ENCODE measurements at regions not wholly inside any gene's neighbourhood (a gene's known extent, or its start where the extent isn't known, plus 50 kb on each side); places are given as distances from the start of the nearest gene placed in this dataset.

DNA sequence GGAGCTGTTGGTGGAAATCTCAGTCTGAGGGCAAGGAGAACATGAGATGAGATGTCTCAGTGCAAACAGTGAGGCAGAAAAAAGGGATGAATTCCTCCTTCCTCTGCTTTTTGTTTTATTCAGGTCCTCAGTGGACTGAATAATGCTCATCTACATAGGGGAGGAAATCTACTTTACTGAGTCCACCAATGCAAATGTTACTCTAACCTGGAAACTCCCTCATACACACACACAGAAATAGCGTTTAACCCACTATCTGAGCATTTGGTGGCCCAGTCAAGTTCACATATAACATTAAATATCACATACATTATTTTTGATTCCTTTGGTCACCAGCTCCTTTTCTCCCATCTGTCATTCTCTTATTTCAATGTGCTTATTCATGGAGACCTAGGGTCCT, 418.8 kb downstream of the TMEM135 start:
- no peak overlapping the region for H2AFZ ChIP-seq (ENCODE audit: low read depth, low read length)
- H4K20me1 ChIP-seq (ENCODE audit: insufficient read depth): no peaks in the 10 kb centered on the region
- no peak overlapping the region for H3K4me2 ChIP-seq (ENCODE audit: low read length)
- H3K9ac ChIP-seq (ENCODE audit: low read length): no peak overlapping the region
- no peaks in the 10 kb centered on the region for H3K79me2 ChIP-seq (replicated peaks; ENCODE audit: insufficient read depth, low read length)
- H3F3A ChIP-seq (ENCODE audit: insufficient read depth, low read length, poor library complexity, severe bottlenecking): no peaks in the 10 kb centered on the region
- no peak overlapping the region for H3K27ac ChIP-seq (ENCODE audit: low read length)
- no peak for TF ChIP-seq TAF1 (IDR thresholded peaks at IDR 0.05; ENCODE audit: low read depth)
- H3K9me3 ChIP-seq (ENCODE audit: low read length): no peaks in the 10 kb centered on the region
- H3K27me3 ChIP-seq (ENCODE audit: insufficient read depth, low read depth, low read length): no peaks in the 10 kb centered on the region
- no peaks in the 10 kb centered on the region for H3K9me2 ChIP-seq (ENCODE audit: insufficient read depth, low read length)
- no peaks in the 10 kb centered on the region for H3K36me3 ChIP-seq (ENCODE audit: insufficient read depth, low read length)
- no peak overlapping the region for H3K4me3 ChIP-seq (ENCODE audit: low read length)

DNA sequence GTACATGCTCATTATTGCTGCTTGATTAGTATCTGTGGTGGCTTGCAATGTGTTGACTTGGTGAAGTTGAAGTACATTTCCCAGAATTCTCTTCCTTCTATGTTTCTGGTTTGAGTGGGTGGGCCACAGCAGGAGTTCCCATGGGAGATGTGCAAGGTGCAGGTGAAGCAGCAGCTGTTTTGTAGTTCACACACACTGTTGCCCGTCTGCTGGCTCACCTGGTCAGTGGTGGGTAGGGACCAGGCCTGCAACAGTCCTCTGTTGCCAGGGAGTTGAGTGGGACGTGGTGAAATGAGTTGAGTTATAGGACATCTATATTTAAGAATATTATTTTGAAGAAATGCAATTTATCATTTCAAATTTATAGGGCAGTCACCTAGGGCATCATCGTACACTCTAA, 417.4 kb downstream of the TMEM135 start:
- no peak for TF ChIP-seq TAF1 (IDR thresholded peaks at IDR 0.05; ENCODE audit: low read depth)
- no peak for TF ChIP-seq EP300 (conservative IDR thresholded peaks at IDR 0.05; ENCODE audit: poor library complexity, severe bottlenecking)
- no peak for TF ChIP-seq EZH2 (IDR thresholded peaks at IDR 0.05; ENCODE audit: borderline replicate concordance, insufficient read depth, low read length, poor library complexity, severe bottlenecking)
- TF ChIP-seq RAD21 (conservative IDR thresholded peaks at IDR 0.05): no peak
- no peak for TF ChIP-seq REST (IDR thresholded peaks at IDR 0.05; ENCODE audit: borderline replicate concordance)
- TF ChIP-seq MXI1 (conservative IDR thresholded peaks at IDR 0.05; ENCODE audit: poor library complexity, severe bottlenecking): no peak
- TF ChIP-seq, protein P1, sequence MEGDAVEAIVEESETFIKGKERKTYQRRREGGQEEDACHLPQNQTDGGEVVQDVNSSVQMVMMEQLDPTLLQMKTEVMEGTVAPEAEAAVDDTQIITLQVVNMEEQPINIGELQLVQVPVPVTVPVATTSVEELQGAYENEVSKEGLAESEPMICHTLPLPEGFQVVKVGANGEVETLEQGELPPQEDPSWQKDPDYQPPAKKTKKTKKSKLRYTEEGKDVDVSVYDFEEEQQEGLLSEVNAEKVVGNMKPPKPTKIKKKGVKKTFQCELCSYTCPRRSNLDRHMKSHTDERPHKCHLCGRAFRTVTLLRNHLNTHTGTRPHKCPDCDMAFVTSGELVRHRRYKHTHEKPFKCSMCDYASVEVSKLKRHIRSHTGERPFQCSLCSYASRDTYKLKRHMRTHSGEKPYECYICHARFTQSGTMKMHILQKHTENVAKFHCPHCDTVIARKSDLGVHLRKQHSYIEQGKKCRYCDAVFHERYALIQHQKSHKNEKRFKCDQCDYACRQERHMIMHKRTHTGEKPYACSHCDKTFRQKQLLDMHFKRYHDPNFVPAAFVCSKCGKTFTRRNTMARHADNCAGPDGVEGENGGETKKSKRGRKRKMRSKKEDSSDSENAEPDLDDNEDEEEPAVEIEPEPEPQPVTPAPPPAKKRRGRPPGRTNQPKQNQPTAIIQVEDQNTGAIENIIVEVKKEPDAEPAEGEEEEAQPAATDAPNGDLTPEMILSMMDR (IDR thresholded peaks at IDR 0.05; ENCODE audit: poor library complexity, severe bottlenecking): no peak
- TF ChIP-seq POLR2AphosphoS5 (IDR thresholded peaks at IDR 0.05): no peak
- TF ChIP-seq SMC3 (conservative IDR thresholded peaks at IDR 0.05; ENCODE audit: poor library complexity): no peak
- H3K9me2 ChIP-seq (ENCODE audit: insufficient read depth, low read length): no peaks in the 10 kb centered on the region
- H3K27me3 ChIP-seq (ENCODE audit: insufficient read depth, low read depth, low read length): no peaks in the 10 kb centered on the region
- H3K36me3 ChIP-seq (ENCODE audit: insufficient read depth, low read length): no peaks in the 10 kb centered on the region
- H3K27ac ChIP-seq (ENCODE audit: low read length): no peak overlapping the region
- no peaks in the 10 kb centered on the region for H3F3A ChIP-seq (ENCODE audit: insufficient read depth, low read length, poor library complexity, severe bottlenecking)
- H3K9ac ChIP-seq (ENCODE audit: low read length): no peak overlapping the region
- no peak overlapping the region for H3K4me2 ChIP-seq (ENCODE audit: low read length)
- no peaks in the 10 kb centered on the region for H3K79me2 ChIP-seq (replicated peaks; ENCODE audit: insufficient read depth, low read length)
- H2AFZ ChIP-seq (ENCODE audit: low read depth, low read length): no peak overlapping the region
- H3K4me3 ChIP-seq (ENCODE audit: low read length): no peak overlapping the region
- no peaks in the 10 kb centered on the region for H4K20me1 ChIP-seq (ENCODE audit: insufficient read depth)
- H3K9me3 ChIP-seq (ENCODE audit: low read length): no peaks in the 10 kb centered on the region

- Histone ChIP-seq H4K20me1 (ENCODE audit: insufficient read depth) (no peaks in the 10 kb centered on the region), H3K36me3 (ENCODE audit: insufficient read depth, low read length) (no peaks in the 10 kb centered on the region), H3F3A (ENCODE audit: insufficient read depth, low read length, poor library complexity, severe bottlenecking) (no peaks in the 10 kb centered on the region), H3K9me2 (ENCODE audit: insufficient read depth, low read length) (no peaks in the 10 kb centered on the region), H3K27me3 (ENCODE audit: insufficient read depth, low read depth, low read length) (no peaks in the 10 kb centered on the region), H3K4me3 (ENCODE audit: low read length) (no peak overlapping the region), H3K4me2 (ENCODE audit: low read length) (no peak overlapping the region), H3K9ac (ENCODE audit: low read length) (no peak overlapping the region), H3K79me2 (replicated peaks; ENCODE audit: insufficient read depth, low read length) (no peaks in the 10 kb centered on the region), H3K9me3 (ENCODE audit: low read length) (no peaks in the 10 kb centered on the region), H3K27ac (ENCODE audit: low read length) (no peak overlapping the region), H2AFZ (ENCODE audit: low read depth, low read length) (no peak overlapping the region)
- TF ChIP-seq EP300 (conservative IDR thresholded peaks at IDR 0.05; ENCODE audit: poor library complexity, severe bottlenecking) (no peak), REST (IDR thresholded peaks at IDR 0.05; ENCODE audit: borderline replicate concordance) (no peak), TAF1 (IDR thresholded peaks at IDR 0.05; ENCODE audit: low read depth) (no peak), POLR2AphosphoS5 (IDR thresholded peaks at IDR 0.05) (no peak), EZH2 (IDR thresholded peaks at IDR 0.05; ENCODE audit: borderline replicate concordance, insufficient read depth, low read length, poor library complexity, severe bottlenecking) (no peak), MXI1 (conservative IDR thresholded peaks at IDR 0.05; ENCODE audit: poor library complexity, severe bottlenecking) (no peak), SMC3 (conservative IDR thresholded peaks at IDR 0.05; ENCODE audit: poor library complexity) (no peak), RAD21 (conservative IDR thresholded peaks at IDR 0.05) (no peak)
- TF ChIP-seq, protein P1 (IDR thresholded peaks at IDR 0.05; ENCODE audit: poor library complexity, severe bottlenecking): no peak
These were observed 416.5 kb downstream of the TMEM135 start for GRCh38 chr11:87454241-87454640.

Measured in neural cell (in vitro differentiated cells).